CD4-positive, alpha-beta T cell (primary cell): ENCODE measurements at regions not wholly inside any gene's neighbourhood (a gene's known extent, or its start where the extent isn't known, plus 50 kb on each side); places are given as distances from the start of the nearest gene placed in this dataset.

ENCODE experiments used
- ATAC-seq: fragments of 200-7000 bp; cut with Tn5 transposase; one replicate; pipeline ENCODE4 v1.10.0; 2022; ENCODE audit warnings: mild to moderate bottlenecking; ENCODE audit not compliant: poor library complexity
- CTCF ChIA-PET: fragments of 350-600 bp; sonication (Branson Sonifier 250); formaldehyde crosslinking; loops from one replicate; lab custom pipeline; 2021; ENCODE audit warnings: antibody characterized with exemption, inconsistent platforms; lab: Charles Lee
- POLR2A ChIA-PET: fragments of 350-600 bp; sonication (Branson Sonifier 250); formaldehyde crosslinking; loops from one replicate; lab custom pipeline; 2021; ENCODE audit warnings: antibody characterized with exemption, inconsistent platforms; lab: Charles Lee
- DNase-seq, 14 experiments: peaks; one replicate each; pipeline ENCODE4 v3.0.0-alpha.2; 2013 to 2020; ENCODE audit warnings: mixed read lengths in 2 of 14
- H3K27ac ChIP-seq, 2 donors: one replicate each; pipeline versions ENCODE4 v1.5.1 to v1.7.0; 2013; ENCODE audit warnings: low read length in 2 of 2, low read depth in 1 of 2, mild to moderate bottlenecking in 1 of 2
- H3K27me3 ChIP-seq, 2 experiments: 1 replicate in 1 of 2; 2 replicates in 1 of 2; pipeline versions ENCODE4 v1.6.1 to v1.7.0; 2013; ENCODE audit warnings: low read length in 2 of 2, control low read depth in 1 of 2, mild to moderate bottlenecking in 1 of 2, moderate library complexity in 1 of 2; ENCODE audit not compliant: insufficient read depth in 2 of 2, control insufficient read depth in 1 of 2
- H3K36me3 ChIP-seq: one replicate; pipeline ENCODE4 v1.6.1; 2013; ENCODE audit warnings: low read length, control low read depth; ENCODE audit not compliant: insufficient read depth
- H3K4me1 ChIP-seq: one replicate; pipeline ENCODE4 v1.6.1; 2013; ENCODE audit warnings: low read length, control low read depth; ENCODE audit not compliant: insufficient read depth
- H3K4me3 ChIP-seq: one replicate; pipeline ENCODE4 v1.5.1; 2013; ENCODE audit warnings: mild to moderate bottlenecking, low read length, moderate library complexity
- H3K9me3 ChIP-seq, 2 experiments: 1 replicate in 1 of 2; 2 replicates in 1 of 2; pipeline versions ENCODE4 v1.6.1 to v1.7.0; 2013; ENCODE audit warnings: low read length in 2 of 2, mild to moderate bottlenecking in 2 of 2, control low read depth in 1 of 2, moderate library complexity in 1 of 2; ENCODE audit not compliant: control insufficient read depth in 1 of 2, insufficient read depth in 1 of 2
- H3K27ac Mint-ChIP-seq: one replicate; pipeline ENCODE4 v1.8.0; 2020; ENCODE audit warnings: mixed read lengths
- H3K27me3 Mint-ChIP-seq: one replicate; pipeline ENCODE4 v1.8.0; 2021; ENCODE audit warnings: mixed read lengths
- H3K36me3 Mint-ChIP-seq: one replicate; pipeline ENCODE4 v1.8.0; 2021; ENCODE audit warnings: low read depth, mixed read lengths
- H3K4me1 Mint-ChIP-seq: one replicate; pipeline ENCODE4 v1.8.0; 2021; ENCODE audit warnings: low read depth, mixed read lengths
- H3K4me3 Mint-ChIP-seq: one replicate; pipeline ENCODE4 v1.8.0; 2020; ENCODE audit warnings: mild to moderate bottlenecking, mixed read lengths
- H3K9me3 Mint-ChIP-seq: one replicate; pipeline ENCODE4 v1.8.0; 2020; ENCODE audit warnings: mixed read lengths
- CTCF ChIP-seq: fragments of 200-600 bp; IDR thresholded peaks from one replicate; pipeline ENCODE4 v1.8.0; 2022; ENCODE audit warnings: antibody characterized with exemption, mild to moderate bottlenecking
- intact Hi-C, 2 experiments: fragments of 100-400 bp; cut with DNase I in 1 of 2; cut with micrococcal nuclease in 1 of 2; formaldehyde crosslinking; loops; one replicate each; pipeline versions ENCODE4 v1.15.1 to v1.9.0; 2023 to 2025; cut with DNase I, micrococcal nuclease

DNA sequence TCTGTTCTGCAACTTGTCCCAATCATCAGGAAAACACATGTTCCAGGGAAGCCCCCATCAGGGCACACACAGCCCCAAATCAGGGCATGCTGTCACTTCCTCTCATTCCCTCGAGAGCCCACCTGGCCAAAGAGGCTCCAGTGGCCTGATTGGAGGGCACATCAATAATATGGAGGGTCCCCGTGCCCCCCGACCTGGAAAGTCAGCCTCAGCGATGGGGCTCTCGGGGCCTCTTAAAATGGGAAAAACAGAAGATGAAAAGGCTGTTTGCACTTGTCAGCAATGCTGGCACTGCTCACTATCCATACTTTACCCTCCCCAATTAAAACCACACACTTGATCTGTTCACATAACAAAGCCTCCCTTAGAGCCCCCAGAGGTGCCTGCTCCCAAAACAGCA lies 172.9 kb upstream of the NSMCE3 start:
- intact Hi-C loops = no loop called here
- ATAC-seq (no peak), DNase-seq (no peak)
- Mint-ChIP-seq H3K4me3 (no peak overlapping the region), H3K27me3 (peaks cover 4% of the 10 kb centered on the region), H3K27ac (no peak overlapping the region), H3K9me3 (no peaks in the 10 kb centered on the region), H3K36me3 (no peaks in the 10 kb centered on the region), H3K4me1 (no peaks in the 10 kb centered on the region)
- CTCF ChIA-PET = no interaction called here
- no peak for TF ChIP-seq CTCF
- Histone ChIP-seq H3K27ac (no peak overlapping the region), H3K9me3 (no peaks in the 10 kb centered on the region), H3K4me3 (no peak overlapping the region), H3K27me3 (no peaks in the 10 kb centered on the region), H3K36me3 (no peaks in the 10 kb centered on the region), H3K4me1 (no peaks in the 10 kb centered on the region)
- POLR2A ChIA-PET = no interaction called here

- Mint-ChIP-seq H3K27me3 (peaks cover 12% of the 10 kb centered on the region), H3K4me3 (no peak overlapping the region), H3K27ac (no peak overlapping the region), H3K9me3 (no peaks in the 10 kb centered on the region), H3K4me1 (no peaks in the 10 kb centered on the region), H3K36me3 (no peaks in the 10 kb centered on the region)
- H3K4me3 ChIP-seq = no peak overlapping the region
- ATAC-seq = no peak
- DNase-seq = no peak
- TF ChIP-seq CTCF = no peak
- H3K9me3 ChIP-seq = no peaks in the 10 kb centered on the region
- no peaks in the 10 kb centered on the region for H3K27me3 ChIP-seq
- no peaks in the 10 kb centered on the region for H3K36me3 ChIP-seq
- intact Hi-C loops = no loop called here
- ChIA-PET POLR2A (no interaction called here), CTCF (no interaction called here)
- no peak overlapping the region for H3K27ac ChIP-seq
- H3K4me1 ChIP-seq = no peaks in the 10 kb centered on the region
These were observed 170.9 kb upstream of the NSMCE3 start for GRCh38 chr15:29440541-29440940.

GRCh38 chr15:29438703-29439055 lies 169.1 kb upstream of the NSMCE3 start:
- ChIA-PET POLR2A (no interaction called here), CTCF (no interaction called here)
- H3K27ac Mint-ChIP-seq = no peak overlapping the region
- no peak for ATAC-seq
- H3K4me1 ChIP-seq = no peaks in the 10 kb centered on the region
- H3K27ac ChIP-seq = no peak overlapping the region
- no peaks in the 10 kb centered on the region for H3K9me3 ChIP-seq
- peaks cover 26% of the 10 kb centered on the region for H3K27me3 Mint-ChIP-seq
- H3K36me3 ChIP-seq = no peaks in the 10 kb centered on the region
- H3K4me3 ChIP-seq = no peak overlapping the region
- no peak for DNase-seq
- intact Hi-C loops = no loop called here
- H3K27me3 ChIP-seq = no peaks in the 10 kb centered on the region
- no peaks in the 10 kb centered on the region for H3K36me3 Mint-ChIP-seq
- no peaks in the 10 kb centered on the region for H3K4me1 Mint-ChIP-seq
- H3K9me3 Mint-ChIP-seq = no peaks in the 10 kb centered on the region
- H3K4me3 Mint-ChIP-seq = no peak overlapping the region
- TF ChIP-seq CTCF = no peak
